Naive thymus-derived CD8-positive, alpha-beta T cell (primary cell): ENCODE measurements at regions not wholly inside any gene's neighbourhood (a gene's known extent, or its start where the extent isn't known, plus 50 kb on each side); places are given as distances from the start of the nearest gene placed in this dataset.
A peak's percentile ranks its signal among the peaks of the same experiment; 100 is the strongest.

ENCODE experiments used
- ATAC-seq, 2 donors: fragments of 150-1000 bp; cut with Tn5 transposase in 1 of 2; sonication (Bioruptor Pico), chemical (Tn5 transposase) in 1 of 2; 1 replicate in 1 of 2; 2 replicates in 1 of 2; pipeline ENCODE4 v1.10.0; 2021; ENCODE audit warnings: mild to moderate bottlenecking in 2 of 2, moderate library complexity in 2 of 2
- POLR2A ChIA-PET: fragments of 350-600 bp; sonication (Branson Sonifier 250); formaldehyde crosslinking; loops from one replicate; lab custom pipeline; 2021; ENCODE audit warnings: antibody characterized with exemption; lab: Charles Lee
- DNase-seq, 10 donors: peaks; one replicate each; pipeline versions ENCODE4 v3.0.0 to v3.0.0-alpha.2; 2020 to 2022
- H3K27ac Mint-ChIP-seq, 10 donors: one replicate each; pipeline ENCODE4 v1.8.0; 2020 to 2022; ENCODE audit warnings: mild to moderate bottlenecking in 10 of 10, mixed read lengths in 10 of 10, moderate library complexity in 4 of 10, inconsistent platforms in 1 of 10
- H3K27me3 Mint-ChIP-seq, 5 donors: one replicate each; pipeline ENCODE4 v1.8.0; 2021 to 2022; ENCODE audit warnings: mixed read lengths in 5 of 5
- H3K36me3 Mint-ChIP-seq, 3 donors: one replicate each; pipeline ENCODE4 v1.8.0; 2020 to 2022; ENCODE audit warnings: mixed read lengths in 3 of 3, mild to moderate bottlenecking in 2 of 3, inconsistent platforms in 1 of 3
- H3K4me1 Mint-ChIP-seq, 4 donors: one replicate each; pipeline ENCODE4 v1.8.0; 2021 to 2022; ENCODE audit warnings: mixed read lengths in 4 of 4
- H3K4me3 Mint-ChIP-seq, 10 donors: one replicate each; pipeline ENCODE4 v1.8.0; 2020 to 2022; ENCODE audit warnings: mild to moderate bottlenecking in 10 of 10, mixed read lengths in 10 of 10, moderate library complexity in 6 of 10, inconsistent platforms in 1 of 10
- H3K9me3 Mint-ChIP-seq, 9 donors: one replicate each; pipeline ENCODE4 v1.8.0; 2020 to 2022; ENCODE audit warnings: mixed read lengths in 9 of 9, mild to moderate bottlenecking in 3 of 9, inconsistent platforms in 1 of 9, moderate library complexity in 1 of 9

GRCh38 chr7:12152196-12152918 is 58.7 kb upstream of the TMEM106B start:
- no peak for DNase-seq
- H3K9me3 Mint-ChIP-seq: no peaks in the 10 kb centered on the region
- POLR2A ChIA-PET: no interaction called here

GRCh38 chr7:12154119-12154518 is 57.0 kb upstream of the TMEM106B start:
- peaks cover 0 to 2% (median 0%) of the 10 kb centered on the region in 5 donors for H3K27me3 Mint-ChIP-seq
- DNase-seq (no peak), ATAC-seq (no peak)
- no peak overlapping the region for H3K27ac Mint-ChIP-seq
- H3K4me3 Mint-ChIP-seq: no peak overlapping the region
- no peaks in the 10 kb centered on the region for H3K36me3 Mint-ChIP-seq
- H3K4me1 Mint-ChIP-seq: peaks cover 4 to 8% (median 5%) of the 10 kb centered on the region in 4 donors
- H3K9me3 Mint-ChIP-seq: no peaks in the 10 kb centered on the region
- POLR2A ChIA-PET: no interaction called here

More at GRCh38 chr7:12152196-12152918, 58.7 kb upstream of the TMEM106B start:
- Mint-ChIP-seq H3K4me3 (no peak overlapping the region), H3K27ac (no peak overlapping the region), H3K27me3 (peaks cover 0 to 2% (median 0%) of the 10 kb centered on the region in 5 donors), H3K36me3 (no peaks in the 10 kb centered on the region), H3K4me1 (peaks cover 4 to 9% (median 5%) of the 10 kb centered on the region in 4 donors)
- ATAC-seq: no peak

GRCh38 chr7:12157517-12157916 is 53.6 kb upstream of the TMEM106B start:
- ATAC-seq (no peak), DNase-seq (no peak)
- Mint-ChIP-seq H3K36me3 (no peaks in the 10 kb centered on the region), H3K4me3 (no peak overlapping the region), H3K4me1 (peaks cover 2 to 18% (median 5%) of the 10 kb centered on the region in 4 donors), H3K9me3 (no peaks in the 10 kb centered on the region), H3K27me3 (peaks cover 0 to 2% (median 0%) of the 10 kb centered on the region in 5 donors), H3K27ac (peak overlapping the region in 1 of 10 donors; percentile 91)
- POLR2A ChIA-PET: no interaction called here

GRCh38 chr7:12158334-12159060 is 52.6 kb upstream of the TMEM106B start:
- peaks cover 0 to 3% (median 0%) of the 10 kb centered on the region in 9 donors for H3K9me3 Mint-ChIP-seq
- H3K27me3 Mint-ChIP-seq: peaks cover 0 to 2% (median 0%) of the 10 kb centered on the region in 5 donors
- POLR2A ChIA-PET: no interaction called here
- H3K27ac Mint-ChIP-seq: no peak overlapping the region
- DNase-seq (no peak), ATAC-seq (no peak)
- peaks cover 2 to 18% (median 5%) of the 10 kb centered on the region in 4 donors for H3K4me1 Mint-ChIP-seq
- H3K36me3 Mint-ChIP-seq: no peaks in the 10 kb centered on the region
- H3K4me3 Mint-ChIP-seq: no peak overlapping the region

GRCh38 chr7:12161146-12161545 is 49.9 kb upstream of the TMEM106B start:
- no peak for ATAC-seq
- Mint-ChIP-seq H3K27ac (no peak overlapping the region), H3K27me3 (peaks cover 0 to 2% (median 0%) of the 10 kb centered on the region in 5 donors), H3K4me1 (peaks cover 2 to 18% (median 5%) of the 10 kb centered on the region in 4 donors), H3K4me3 (no peak overlapping the region), H3K36me3 (peaks cover 0 to 19% (median under 1%) of the 10 kb centered on the region in 3 donors), H3K9me3 (peaks cover 0 to 28% (median 8%) of the 10 kb centered on the region in 9 donors)
- DNase-seq: no peak
- POLR2A ChIA-PET: interaction anchor here (1.9 kb wide), 1 partner anchor 9 kb away, joined by 8 read pairs; no protein-coding TSS in a partner anchor
